HG03097 (cell line): ENCODE measurements at regions not wholly inside any gene's neighbourhood (a gene's known extent, or its start where the extent isn't known, plus 50 kb on each side); places are given as distances from the start of the nearest gene placed in this dataset.

Experiments used
- ATAC-seq: cut with Tn5 transposase; IDR thresholded peaks from one replicate; pipeline ENCODE4 v1.9.1; 2021; ENCODE audit not compliant: unreplicated experiment, low FRiP score

- no peak for ATAC-seq
These were observed 228.7 kb downstream of the C1orf94 start for GRCh38 chr1:34405266-34405959.

GRCh38 chr1:34406377-34406776, 229.7 kb downstream of the C1orf94 start:
- ATAC-seq: no peak

GRCh38 chr1:34406833-34407539, 230.3 kb downstream of the C1orf94 start:
- no peak for ATAC-seq

GRCh38 chr1:34408011-34408410, 231.3 kb downstream of the C1orf94 start:
- ATAC-seq: no peak

GRCh38 chr1:34409689-34410229, 233.1 kb downstream of the C1orf94 start:
- no peak for ATAC-seq

- no peak for ATAC-seq
These were observed 236.1 kb downstream of the C1orf94 start for GRCh38 chr1:34412598-34413370.

- no peak for ATAC-seq
These were observed 238.4 kb downstream of the C1orf94 start for GRCh38 chr1:34415140-34415539.

- ATAC-seq: no peak
These were observed 241.5 kb downstream of the C1orf94 start for GRCh38 chr1:34418166-34418565.

GRCh38 chr1:34419663-34420136, 243.0 kb downstream of the C1orf94 start:
- no peak for ATAC-seq

- ATAC-seq: no peak
These were observed 248.3 kb downstream of the C1orf94 start for GRCh38 chr1:34425046-34425445.

- no peak for ATAC-seq
These were observed 249.1 kb downstream of the C1orf94 start for GRCh38 chr1:34425785-34426184.

- no peak for ATAC-seq
These were observed 249.7 kb downstream of the C1orf94 start for GRCh38 chr1:34426325-34426896.

- ATAC-seq: no peak
These were observed 250.5 kb downstream of the C1orf94 start for GRCh38 chr1:34427170-34427569.

- ATAC-seq: no peak
These were observed 256.4 kb downstream of the C1orf94 start for GRCh38 chr1:34433099-34433498.

GRCh38 chr1:34436836-34437235, 260.1 kb downstream of the C1orf94 start:
- no peak for ATAC-seq

GRCh38 chr1:34441259-34442069, 264.8 kb downstream of the C1orf94 start:
- ATAC-seq: no peak

GRCh38 chr1:34444516-34444915, 267.8 kb downstream of the C1orf94 start:
- no peak for ATAC-seq

GRCh38 chr1:34450325-34450724, 273.6 kb downstream of the C1orf94 start:
- no peak for ATAC-seq

GRCh38 chr1:34452451-34452850, 275.7 kb downstream of the C1orf94 start:
- no peak for ATAC-seq

- no peak for ATAC-seq
These were observed 278.4 kb downstream of the C1orf94 start for GRCh38 chr1:34455121-34455520.
